ENCODE measurements at regions not wholly inside any gene's neighbourhood (a gene's known extent, or its start where the extent isn't known, plus 50 kb on each side); places are given as distances from the start of the nearest gene placed in this dataset.
"Not testable (repeated sequence)": the region's sequence is repeated elsewhere in the genome, so short reads cannot be mapped to it uniquely, and the experiment has no call there.

DNA sequence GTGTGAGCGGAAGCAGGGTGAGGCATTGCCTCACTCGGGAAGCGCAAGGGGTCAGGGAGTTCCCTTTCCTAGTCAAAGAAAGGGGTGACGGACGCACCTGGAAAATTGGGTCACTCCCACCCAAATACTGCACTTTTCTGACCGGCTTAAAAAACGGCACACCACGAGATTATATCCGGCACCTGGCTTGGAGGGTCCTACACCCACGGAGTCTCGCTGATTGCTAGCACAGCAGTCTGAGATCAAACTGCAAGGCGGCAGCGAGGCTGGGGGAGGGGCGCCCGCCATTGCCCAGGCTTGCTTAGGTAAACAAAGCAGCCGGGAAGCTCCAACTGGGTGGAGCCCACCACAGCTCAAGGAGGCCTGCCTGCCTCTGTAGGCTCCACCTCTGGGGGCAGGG, 171.9 kb downstream of the CPEB2 start:
- ATAC-seq (ENCODE audit: low read depth); H3K27ac Mint-ChIP-seq; H3K36me3 Mint-ChIP-seq; DNase-seq; H3K9me3 Mint-ChIP-seq; POLR2A ChIA-PET; H3K27me3 Mint-ChIP-seq; H3K4me1 Mint-ChIP-seq; H3K4me3 Mint-ChIP-seq: not testable (repeated sequence)

- POLR2A ChIA-PET; H3K27me3 Mint-ChIP-seq; ATAC-seq (ENCODE audit: low read depth); H3K27ac Mint-ChIP-seq; H3K4me3 Mint-ChIP-seq; H3K4me1 Mint-ChIP-seq; DNase-seq; H3K9me3 Mint-ChIP-seq; H3K36me3 Mint-ChIP-seq: not testable (repeated sequence)
These were observed 177.6 kb downstream of the CPEB2 start for GRCh38 chr4:15179842-15180241.

DNA sequence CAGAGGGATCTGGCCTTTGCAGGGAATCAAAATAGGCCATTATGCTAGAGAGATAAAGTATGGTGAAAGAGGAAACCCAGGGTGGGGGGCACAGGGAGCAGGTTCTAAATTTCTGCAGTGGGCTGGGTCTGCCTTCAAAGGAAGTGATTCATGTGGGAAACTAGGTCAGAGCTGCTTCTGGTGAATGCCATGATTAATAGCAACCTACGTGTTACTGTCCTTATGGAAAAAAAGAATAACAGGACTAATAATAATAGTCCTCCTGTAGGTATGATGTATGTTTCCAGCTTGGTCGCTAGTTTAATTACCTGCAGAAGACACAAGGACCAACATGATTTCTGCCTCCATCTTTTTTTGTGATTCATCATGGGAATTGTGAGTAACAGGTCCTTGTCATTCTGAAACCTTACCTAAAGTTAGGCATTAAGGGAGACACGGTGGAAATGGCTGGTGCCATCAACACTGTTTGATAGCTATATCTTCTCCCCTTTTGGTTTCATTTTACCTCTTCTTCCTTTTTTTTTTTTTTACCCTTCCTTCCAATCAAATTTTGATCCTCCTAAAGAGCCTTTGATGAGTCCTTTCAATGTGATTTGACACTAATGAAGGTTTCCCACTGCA, 180.4 kb downstream of the CPEB2 start:
- POLR2A ChIA-PET: interaction anchor here (0.6 kb wide), 1 partner anchor 392 kb away, joined by 3 read pairs; no protein-coding TSS in a partner anchor
- Mint-ChIP-seq H3K4me3 (no peak overlapping the region), H3K9me3 (no peaks in the 10 kb centered on the region), H3K36me3 (no peaks in the 10 kb centered on the region), H3K27ac (no peak overlapping the region), H3K27me3 (peaks cover 4% of the 10 kb centered on the region), H3K4me1 (peaks cover 1% of the 10 kb centered on the region)
- DNase-seq: no peak
- no peak for ATAC-seq (ENCODE audit: low read depth)

GRCh38 chr4:15186149-15186548, 183.9 kb downstream of the CPEB2 start:
- H3K27me3 Mint-ChIP-seq: peaks cover 9% of the 10 kb centered on the region
- H3K9me3 Mint-ChIP-seq: no peaks in the 10 kb centered on the region
- no peak for ATAC-seq (ENCODE audit: low read depth)
- peaks cover 1% of the 10 kb centered on the region for H3K4me1 Mint-ChIP-seq
- no peaks in the 10 kb centered on the region for H3K36me3 Mint-ChIP-seq
- DNase-seq: no peak
- H3K27ac Mint-ChIP-seq: no peak overlapping the region
- H3K4me3 Mint-ChIP-seq: no peak overlapping the region
- POLR2A ChIA-PET: no interaction called here

DNA sequence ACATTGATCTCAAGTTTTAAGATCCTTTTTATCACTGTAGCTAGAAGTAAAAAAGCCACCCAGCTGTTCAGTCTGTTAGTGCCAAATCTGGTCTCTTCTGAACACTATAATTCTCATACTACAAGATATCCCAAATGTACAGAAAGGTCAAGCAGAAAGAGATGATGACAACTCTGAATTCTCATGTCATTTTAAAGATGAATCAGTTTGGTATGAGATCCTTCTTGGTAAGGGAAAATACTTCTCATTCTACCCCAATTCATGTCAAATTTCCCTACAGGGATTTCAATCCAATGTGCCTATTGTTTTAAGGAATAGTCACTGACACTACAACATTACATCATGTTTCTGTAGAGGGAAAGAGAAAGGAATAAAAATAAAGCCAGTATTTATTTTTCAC, 184.5 kb downstream of the CPEB2 start:
- POLR2A ChIA-PET: no interaction called here
- peaks cover 9% of the 10 kb centered on the region for H3K27me3 Mint-ChIP-seq
- no peak overlapping the region for H3K27ac Mint-ChIP-seq
- peaks cover 1% of the 10 kb centered on the region for H3K4me1 Mint-ChIP-seq
- H3K9me3 Mint-ChIP-seq: peaks cover 2% of the 10 kb centered on the region
- no peaks in the 10 kb centered on the region for H3K36me3 Mint-ChIP-seq
- H3K4me3 Mint-ChIP-seq: no peak overlapping the region
- ATAC-seq (ENCODE audit: low read depth) (no peak), DNase-seq (no peak)

- no peak for ATAC-seq (ENCODE audit: low read depth)
- Mint-ChIP-seq H3K36me3 (no peaks in the 10 kb centered on the region), H3K9me3 (peaks cover 2% of the 10 kb centered on the region), H3K4me1 (no peaks in the 10 kb centered on the region), H3K4me3 (no peak overlapping the region), H3K27ac (no peak overlapping the region), H3K27me3 (peaks cover 9% of the 10 kb centered on the region)
- POLR2A ChIA-PET: no interaction called here
- DNase-seq: no peak
These were observed 186.6 kb downstream of the CPEB2 start for GRCh38 chr4:15188605-15189539.

GRCh38 chr4:15194520-15194919, 192.2 kb downstream of the CPEB2 start:
- POLR2A ChIA-PET: no interaction called here
- Mint-ChIP-seq H3K4me3 (no peak overlapping the region), H3K27me3 (peaks cover 2% of the 10 kb centered on the region), H3K36me3 (no peaks in the 10 kb centered on the region), H3K9me3 (peaks cover 2% of the 10 kb centered on the region), H3K27ac (no peak overlapping the region), H3K4me1 (no peaks in the 10 kb centered on the region)
- ATAC-seq (ENCODE audit: low read depth) (no peak), DNase-seq (no peak)

DNA sequence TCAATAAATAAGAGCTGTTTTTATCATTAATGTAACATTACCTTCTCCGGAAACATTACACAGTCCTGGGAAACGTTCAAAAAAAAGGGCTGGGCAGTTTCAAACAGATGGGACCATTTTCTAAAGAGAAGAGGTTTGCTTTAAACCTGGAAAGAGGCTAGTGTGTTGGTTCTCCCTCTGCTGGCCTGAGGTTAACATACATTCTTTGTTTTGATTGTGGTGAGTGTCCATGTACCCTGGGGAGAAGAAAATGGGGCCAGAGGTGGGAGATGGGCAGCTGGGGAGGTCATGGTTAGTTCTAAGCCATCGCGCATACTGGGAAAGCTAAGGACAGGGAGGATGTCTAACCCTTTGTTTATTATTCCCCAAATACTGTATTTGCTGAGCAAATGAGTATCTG, 194.7 kb downstream of the CPEB2 start:
- H3K36me3 Mint-ChIP-seq: no peaks in the 10 kb centered on the region
- DNase-seq (no peak), ATAC-seq (ENCODE audit: low read depth) (no peak)
- no peaks in the 10 kb centered on the region for H3K4me1 Mint-ChIP-seq
- peaks cover 2% of the 10 kb centered on the region for H3K27me3 Mint-ChIP-seq
- no peak overlapping the region for H3K27ac Mint-ChIP-seq
- H3K4me3 Mint-ChIP-seq: no peak overlapping the region
- POLR2A ChIA-PET: no interaction called here
- H3K9me3 Mint-ChIP-seq: no peaks in the 10 kb centered on the region

- H3K4me3 Mint-ChIP-seq: no peak overlapping the region
- DNase-seq (no peak), ATAC-seq (ENCODE audit: low read depth) (no peak)
- H3K36me3 Mint-ChIP-seq: no peaks in the 10 kb centered on the region
- no peak overlapping the region for H3K27ac Mint-ChIP-seq
- H3K4me1 Mint-ChIP-seq: no peaks in the 10 kb centered on the region
- no peaks in the 10 kb centered on the region for H3K9me3 Mint-ChIP-seq
- POLR2A ChIA-PET: no interaction called here
- peaks cover 2% of the 10 kb centered on the region for H3K27me3 Mint-ChIP-seq
These were observed 195.9 kb downstream of the CPEB2 start for GRCh38 chr4:15198070-15198727.

GRCh38 chr4:15201782-15202181, 199.5 kb downstream of the CPEB2 start:
- no peaks in the 10 kb centered on the region for H3K4me1 Mint-ChIP-seq
- no peak for DNase-seq
- POLR2A ChIA-PET: no interaction called here
- ATAC-seq (ENCODE audit: low read depth): no peak
- H3K36me3 Mint-ChIP-seq: no peaks in the 10 kb centered on the region
- H3K9me3 Mint-ChIP-seq: peaks cover 9% of the 10 kb centered on the region
- peaks cover 2% of the 10 kb centered on the region for H3K27me3 Mint-ChIP-seq
- H3K4me3 Mint-ChIP-seq: no peak overlapping the region
- H3K27ac Mint-ChIP-seq: no peak overlapping the region

DNA sequence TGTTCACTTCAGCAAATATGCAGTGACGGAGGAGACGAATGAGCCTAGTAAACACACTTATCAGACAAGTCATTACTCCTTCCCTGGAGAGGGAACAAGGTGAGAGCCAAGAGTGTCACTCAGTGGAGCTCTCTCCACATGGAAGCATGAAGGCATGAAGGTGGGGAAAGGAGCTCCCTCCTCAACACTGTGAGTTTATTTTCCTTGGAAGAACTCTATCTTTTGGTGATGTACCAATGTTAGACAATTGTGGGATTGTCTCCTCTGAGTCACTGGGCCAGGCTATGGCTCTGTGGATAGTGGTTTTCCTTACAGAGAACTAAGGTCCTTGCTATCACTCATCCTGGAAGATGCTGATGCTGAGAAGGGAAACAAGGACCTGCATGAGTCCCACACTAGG, 200.2 kb downstream of the CPEB2 start:
- Mint-ChIP-seq H3K27ac (no peak overlapping the region), H3K27me3 (no peaks in the 10 kb centered on the region), H3K36me3 (no peaks in the 10 kb centered on the region), H3K4me1 (no peaks in the 10 kb centered on the region), H3K9me3 (peaks cover 14% of the 10 kb centered on the region), H3K4me3 (no peak overlapping the region)
- POLR2A ChIA-PET: no interaction called here
- ATAC-seq (ENCODE audit: low read depth): no peak
- DNase-seq: no peak

DNA sequence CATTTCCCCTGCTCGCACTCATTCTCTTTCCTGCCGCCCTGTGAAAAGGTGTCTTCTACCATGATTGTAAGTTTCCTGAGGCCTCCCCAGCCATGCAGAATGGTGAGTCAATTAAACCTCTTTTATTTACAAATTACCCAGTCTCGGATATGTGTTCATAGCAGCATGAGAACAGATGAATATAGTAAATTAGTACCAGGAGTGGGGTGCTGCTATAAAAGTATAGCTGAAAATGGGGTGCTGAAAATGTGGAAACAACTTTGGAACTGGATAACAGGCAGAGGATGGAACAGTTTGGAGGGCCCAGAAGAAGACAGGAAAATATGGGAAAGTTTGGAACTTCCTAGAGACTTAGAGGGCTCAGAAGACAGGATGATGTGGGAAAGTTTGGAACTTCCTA, 204.2 kb downstream of the CPEB2 start:
- H3K27ac Mint-ChIP-seq; H3K4me1 Mint-ChIP-seq; DNase-seq; H3K36me3 Mint-ChIP-seq; H3K27me3 Mint-ChIP-seq; ATAC-seq (ENCODE audit: low read depth); H3K4me3 Mint-ChIP-seq; POLR2A ChIA-PET: not testable (repeated sequence)
- peaks cover 20% of the 10 kb centered on the region for H3K9me3 Mint-ChIP-seq

GRCh38 chr4:15213302-15213970, 211.2 kb downstream of the CPEB2 start:
- ATAC-seq (ENCODE audit: low read depth) (no peak), DNase-seq (no peak)
- Mint-ChIP-seq H3K36me3 (no peaks in the 10 kb centered on the region), H3K27ac (no peak overlapping the region), H3K4me1 (no peaks in the 10 kb centered on the region), H3K4me3 (no peak overlapping the region), H3K27me3 (peaks cover 7% of the 10 kb centered on the region), H3K9me3 (no peaks in the 10 kb centered on the region)
- POLR2A ChIA-PET: no interaction called here

Measured in activated naive CD8-positive, alpha-beta T cell treated with anti-CD3 and anti-CD28 coated beads, Interleukin-2, amount 10 ng/mL, durations not matched to agents 7 days and 5 days (primary cell).